Liver (tissue), 8 donors: ENCODE measurements at regions not wholly inside any gene's neighbourhood (a gene's known extent, or its start where the extent isn't known, plus 50 kb on each side); places are given as distances from the start of the nearest gene placed in this dataset.

Source experiments
- DNase-seq: peaks from one replicate; pipeline ENCODE4 v3.0.0-alpha.2; 2017; ENCODE audit warnings: low spot score
- H3K27ac ChIP-seq, 2 donors: one replicate each; pipeline ENCODE4 v1.7.0; 2013; ENCODE audit warnings: inconsistent platforms in 2 of 2, low read length in 2 of 2, control low read depth in 1 of 2, low read depth in 1 of 2, mild to moderate bottlenecking in 1 of 2
- H3K27me3 ChIP-seq, 4 donors: one replicate each; pipeline versions ENCODE4 v1.6.1 to v1.7.0; 2013; ENCODE audit warnings: low read length in 3 of 4, inconsistent platforms in 1 of 4, mild to moderate bottlenecking in 1 of 4, moderate library complexity in 1 of 4; ENCODE audit not compliant: control insufficient read depth in 4 of 4, insufficient read depth in 4 of 4
- H3K36me3 ChIP-seq, 4 donors: one replicate each; pipeline versions ENCODE4 v1.6.1 to v1.7.0; 2013; ENCODE audit warnings: low read length in 3 of 4, mild to moderate bottlenecking in 3 of 4, low read depth in 1 of 4, moderate library complexity in 1 of 4; ENCODE audit not compliant: control insufficient read depth in 4 of 4, insufficient read depth in 3 of 4
- H3K4me1 ChIP-seq, 4 donors: one replicate each; pipeline versions ENCODE4 v1.6.1 to v1.7.0; 2013; ENCODE audit warnings: low read length in 3 of 4, mild to moderate bottlenecking in 3 of 4, moderate library complexity in 1 of 4; ENCODE audit not compliant: control insufficient read depth in 4 of 4, insufficient read depth in 4 of 4
- H3K4me3 ChIP-seq, 3 donors: one replicate each; pipeline versions ENCODE4 v1.6.1 to v1.7.0; 2013; ENCODE audit warnings: low read length in 3 of 3, control low read depth in 1 of 3, low read depth in 1 of 3, mild to moderate bottlenecking in 1 of 3
- H3K9ac ChIP-seq, 2 donors: one replicate each; pipeline ENCODE4 v1.7.0; 2013; ENCODE audit warnings: low read length in 2 of 2, mild to moderate bottlenecking in 2 of 2, moderate library complexity in 2 of 2, control low read depth in 1 of 2, low read depth in 1 of 2
- H3K9me3 ChIP-seq, 4 donors: one replicate each; pipeline versions ENCODE4 v1.6.1 to v1.7.0; 2013; ENCODE audit warnings: low read length in 3 of 4; ENCODE audit not compliant: control insufficient read depth in 4 of 4
- ATF3 ChIP-seq: IDR thresholded peaks from 2 replicates; pipeline ENCODE4 v1.6.1; 2016; ENCODE audit warnings: antibody characterized with exemption
- CTCF ChIP-seq: fragments of 150-350 bp; IDR thresholded peaks from 2 replicates; pipeline ENCODE4 v1.5.1; 2017; ENCODE audit warnings: improper control_type of control experiment, low read depth, low read length; ENCODE audit not compliant: missing input control
- GABPA ChIP-seq, 2 donors: IDR thresholded peaks in 1 of 2; conservative IDR thresholded peaks in 1 of 2; 2 replicates each; pipeline ENCODE4 v1.6.1; 2016; ENCODE audit warnings: antibody characterized with exemption in 2 of 2, mild to moderate bottlenecking in 1 of 2, moderate library complexity in 1 of 2
- HNF4A ChIP-seq, 2 donors: conservative IDR thresholded peaks; 2 replicates each; pipeline ENCODE4 v1.6.1; 2016; ENCODE audit warnings: antibody characterized with exemption in 2 of 2, mild to moderate bottlenecking in 2 of 2
- HNF4G ChIP-seq: IDR thresholded peaks from 2 replicates; pipeline ENCODE4 v1.6.1; 2016; ENCODE audit warnings: antibody characterized with exemption
- JUND ChIP-seq, 2 donors: IDR thresholded peaks; 2 replicates each; pipeline ENCODE4 v1.6.1; 2016; ENCODE audit warnings: antibody characterized with exemption in 2 of 2
- MAX ChIP-seq: IDR thresholded peaks from 2 replicates; pipeline ENCODE4 v1.6.1; 2016; ENCODE audit warnings: antibody characterized with exemption
- NR2F2 ChIP-seq: IDR thresholded peaks from 2 replicates; pipeline ENCODE4 v1.6.1; 2016; ENCODE audit warnings: antibody characterized with exemption
- RAD21 ChIP-seq, 2 donors: IDR thresholded peaks; 2 replicates each; pipeline ENCODE4 v1.6.1; 2016; ENCODE audit warnings: antibody characterized with exemption in 2 of 2, mild to moderate bottlenecking in 2 of 2
- RXRA ChIP-seq, 2 donors: IDR thresholded peaks; 2 replicates each; pipeline ENCODE4 v1.6.1; 2017 to 2018; ENCODE audit warnings: antibody characterized with exemption in 2 of 2, mild to moderate bottlenecking in 1 of 2
- SP1 ChIP-seq: IDR thresholded peaks from 2 replicates; pipeline ENCODE4 v1.6.1; 2018; ENCODE audit warnings: antibody characterized with exemption, mild to moderate bottlenecking
- TAF1 ChIP-seq: conservative IDR thresholded peaks from 2 replicates; pipeline ENCODE4 v1.6.1; 2016; ENCODE audit warnings: antibody characterized with exemption, mild to moderate bottlenecking
- YY1 ChIP-seq: IDR thresholded peaks from 2 replicates; pipeline ENCODE4 v1.6.1; 2016; ENCODE audit warnings: antibody characterized with exemption, mild to moderate bottlenecking
- ZBTB33 ChIP-seq: IDR thresholded peaks from 2 replicates; pipeline ENCODE4 v1.6.1; 2016; ENCODE audit warnings: antibody characterized with exemption
- WGBS: extraction: QIAGEN DNeasy Blood & Tissue Kit; methylation state at CpG from one replicate; pipeline ENCODE4 v1.1.7; 2013; 5-methylcytosine and 5-hydroxymethylcytosine counted together
- donor health status: healthy.
- donor health status: healthy.
- donor health status: healthy.
- donor health status: healthy.
- donor health status: healthy.

GRCh38 chr12:24173067-24173466 lies 223.6 kb upstream of the SOX5 start:
- no peak overlapping the region for H3K9ac ChIP-seq
- H3K27me3 ChIP-seq, result no peaks in the 10 kb centered on the region
- H3K4me3 ChIP-seq, result no peak overlapping the region
- no peaks in the 10 kb centered on the region for H3K9me3 ChIP-seq
- no peaks in the 10 kb centered on the region for H3K36me3 ChIP-seq
- 76% methylated on average over 7 of the region's 7 CpGs for WGBS
- TF ChIP-seq HNF4G (no peak), CTCF (no peak), RXRA (IDR thresholded peaks at IDR 0.05) (no peak), YY1 (no peak), ATF3 (no peak), GABPA (IDR thresholded peaks at IDR 0.05 in 1 of 2, conservative IDR thresholded peaks at IDR 0.05 in 1 of 2) (no peak), ZBTB33 (no peak), SP1 (no peak), HNF4A (conservative IDR thresholded peaks at IDR 0.05) (no peak), NR2F2 (no peak)
- H3K27ac ChIP-seq, result no peak overlapping the region
- no peak for DNase-seq
- H3K4me1 ChIP-seq, result no peaks in the 10 kb centered on the region

GRCh38 chr12:24172773-24173066 lies 223.2 kb upstream of the SOX5 start:
- TF ChIP-seq TAF1 (no peak), HNF4G (no peak), ATF3 (no peak), RAD21 (IDR thresholded peaks at IDR 0.05) (no peak), ZBTB33 (no peak), YY1 (no peak), JUND (IDR thresholded peaks at IDR 0.05) (no peak), MAX (no peak), RXRA (IDR thresholded peaks at IDR 0.05) (no peak), NR2F2 (no peak), CTCF (no peak)
- no peak for DNase-seq
- Histone ChIP-seq H3K36me3 (no peaks in the 10 kb centered on the region), H3K9me3 (no peaks in the 10 kb centered on the region), H3K27ac (no peak overlapping the region), H3K4me1 (no peaks in the 10 kb centered on the region), H3K9ac (no peak overlapping the region), H3K4me3 (no peak overlapping the region), H3K27me3 (no peaks in the 10 kb centered on the region)
